GM23248 (cell line): ENCODE measurements at regions not wholly inside any gene's neighbourhood (a gene's known extent, or its start where the extent isn't known, plus 50 kb on each side); places are given as distances from the start of the nearest gene placed in this dataset.

Source experiments
- DNase-seq: peaks from one replicate; pipeline ENCODE4 v3.0.0-alpha.2; 2015
- H2AFZ ChIP-seq: fragments of 200-600 bp; sonication (generic); 2 replicates; pipeline ENCODE4 v1.6.1; 2016; ENCODE audit warnings: antibody characterized with exemption
- H3F3A ChIP-seq: fragments of 200-600 bp; sonication (generic); 2 replicates; pipeline ENCODE4 v1.6.1; 2016; ENCODE audit warnings: mild to moderate bottlenecking, antibody characterized with exemption, mixed run types; ENCODE audit not compliant: insufficient read depth
- H3K27ac ChIP-seq: fragments of 200-600 bp; sonication (generic); 2 replicates; pipeline ENCODE4 v1.5.1; 2016; ENCODE audit warnings: mild to moderate bottlenecking
- H3K27me3 ChIP-seq: fragments of 200-600 bp; sonication (generic); replicated peaks from 2 replicates; pipeline ENCODE4 v1.6.1; 2016; ENCODE audit warnings: mild to moderate bottlenecking; ENCODE audit not compliant: insufficient read depth
- H3K36me3 ChIP-seq: fragments of 200-600 bp; sonication (generic); 2 replicates; pipeline ENCODE4 v1.6.1; 2016; ENCODE audit warnings: low read depth, mild to moderate bottlenecking
- H3K4me1 ChIP-seq: fragments of 200-600 bp; sonication (generic); 2 replicates; pipeline ENCODE4 v1.6.1; 2016; ENCODE audit warnings: mild to moderate bottlenecking; ENCODE audit not compliant: insufficient read depth
- H3K4me2 ChIP-seq: fragments of 200-600 bp; sonication (generic); one replicate; pipeline ENCODE4 v1.6.1; 2016; ENCODE audit warnings: mild to moderate bottlenecking; ENCODE audit not compliant: unreplicated experiment
- H3K4me3 ChIP-seq: fragments of 200-600 bp; sonication (generic); 2 replicates; pipeline ENCODE4 v1.5.1; 2016; ENCODE audit warnings: mild to moderate bottlenecking
- H3K79me2 ChIP-seq: fragments of 200-600 bp; sonication (generic); 2 replicates; pipeline ENCODE4 v1.6.1; 2016; ENCODE audit warnings: mild to moderate bottlenecking; ENCODE audit not compliant: insufficient read depth
- H3K9ac ChIP-seq: fragments of 200-600 bp; sonication (generic); 2 replicates; pipeline ENCODE4 v1.6.1; 2016; ENCODE audit warnings: mild to moderate bottlenecking
- H3K9me2 ChIP-seq: fragments of 200-600 bp; sonication (generic); 2 replicates; pipeline ENCODE4 v1.6.1; 2016; ENCODE audit warnings: mixed run types, mild to moderate bottlenecking, moderate library complexity; ENCODE audit not compliant: insufficient read depth
- H3K9me3 ChIP-seq: fragments of 200-600 bp; sonication (generic); one replicate; pipeline ENCODE4 v1.6.1; 2017; ENCODE audit warnings: low read depth
- H4K20me1 ChIP-seq: fragments of 200-600 bp; sonication (generic); 2 replicates; pipeline ENCODE4 v1.6.0; 2016; ENCODE audit not compliant: insufficient read depth
- EZH2 ChIP-seq: fragments of 200-600 bp; sonication (generic); IDR thresholded peaks from 2 replicates; pipeline ENCODE4 v1.6.1; 2018; ENCODE audit warnings: antibody characterized with exemption, mild to moderate bottlenecking; ENCODE audit not compliant: insufficient read depth, poor library complexity, severe bottlenecking
- EZH2phosphoT487 ChIP-seq: fragments of 200-600 bp; sonication (generic); IDR thresholded peaks from 2 replicates; pipeline ENCODE4 v1.6.1; 2018; ENCODE audit warnings: antibody characterized with exemption, moderate library complexity, mild to moderate bottlenecking, low read depth; ENCODE audit not compliant: insufficient read depth
- WGBS, 2 experiments: methylation state at CpG; one replicate each; pipeline ENCODE4 v1.1.6; 2015 to 2017; ENCODE audit warnings: low lambda C conversion rate in 2 of 2, low coverage in 1 of 2; ENCODE audit errors: missing lambda C conversion rate in 2 of 2; 5-methylcytosine and 5-hydroxymethylcytosine counted together
- in situ Hi-C: fragments of 300-500 bp; cut with MboI; formaldehyde crosslinking; loops from 2 replicates; pipeline ENCODE4 v1.15.0; 2020

DNA sequence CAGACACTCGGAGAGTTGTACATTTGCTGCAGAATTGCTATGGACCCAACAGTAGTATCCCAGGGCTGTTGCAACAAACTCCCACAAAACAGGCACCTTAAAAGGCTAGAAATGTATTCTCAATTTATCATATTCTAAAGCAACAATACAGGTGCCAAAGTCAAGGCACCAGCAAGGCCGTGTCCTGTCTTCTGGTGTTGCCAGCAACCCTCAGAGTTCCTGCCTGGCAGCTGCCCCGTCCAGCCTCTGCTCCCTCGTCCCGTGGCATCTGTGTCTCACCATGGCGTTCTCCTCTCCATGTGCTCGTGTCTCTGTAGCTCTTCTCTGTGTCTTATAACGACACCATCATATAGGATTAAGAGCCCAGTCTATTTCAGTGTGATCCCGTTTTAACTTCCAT is 67.7 kb upstream of the ARGLU1 start:
- Histone ChIP-seq H3K27me3 (peaks cover 22% of the 10 kb centered on the region; the same call in 1 of the 2 replicates), H3K36me3 (no peaks in the 10 kb centered on the region), H3K9ac (no peak overlapping the region), H3K4me1 (no peaks in the 10 kb centered on the region), H3K4me3 (no peak overlapping the region), H3K79me2 (no peaks in the 10 kb centered on the region), H3K4me2 (no peak overlapping the region), H3K9me3 (no peaks in the 10 kb centered on the region), H3F3A (no peaks in the 10 kb centered on the region), H4K20me1 (no peaks in the 10 kb centered on the region), H2AFZ (no peak overlapping the region), H3K9me2 (no peaks in the 10 kb centered on the region), H3K27ac (no peak overlapping the region)
- DNase-seq: no peak
- in situ Hi-C loops: no loop called here
- no peak for TF ChIP-seq EZH2phosphoT487
- WGBS, 2 experiments: 31 to 34% methylated on average over 9 of the region's 9 CpGs

DNA sequence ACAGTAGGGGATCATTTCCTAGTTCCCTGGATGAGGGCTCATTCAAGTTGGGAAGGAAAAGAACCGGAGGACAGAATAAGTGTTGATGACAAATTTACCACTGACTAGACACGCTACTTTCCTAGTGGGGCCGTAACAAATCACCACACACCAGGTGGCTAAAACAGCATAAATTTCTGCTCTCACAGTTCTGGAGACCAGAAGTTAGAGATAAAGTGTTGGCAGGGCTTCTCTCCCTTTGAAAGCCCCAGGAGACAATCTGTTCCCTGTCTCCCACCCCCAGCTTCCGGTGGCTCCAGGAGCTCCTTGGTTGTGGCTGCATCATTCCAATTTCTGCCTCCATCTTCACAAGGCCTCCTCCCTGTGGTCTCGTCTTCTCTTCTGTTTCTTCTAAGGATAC is 65.4 kb upstream of the ARGLU1 start:
- in situ Hi-C loops: no loop called here
- no peaks in the 10 kb centered on the region for H3F3A ChIP-seq
- no peaks in the 10 kb centered on the region for H3K36me3 ChIP-seq
- no peak overlapping the region for H3K27ac ChIP-seq
- H4K20me1 ChIP-seq: no peaks in the 10 kb centered on the region
- H3K4me1 ChIP-seq: no peaks in the 10 kb centered on the region
- no peak overlapping the region for H2AFZ ChIP-seq
- H3K4me3 ChIP-seq: no peak overlapping the region
- no peak overlapping the region for H3K9ac ChIP-seq
- H3K9me2 ChIP-seq: no peaks in the 10 kb centered on the region
- TF ChIP-seq EZH2: no peak
- no peak for TF ChIP-seq EZH2phosphoT487
- no peak overlapping the region for H3K4me2 ChIP-seq
- 43 to 45% methylated on average over 5 of the region's 5 CpGs for WGBS, 2 experiments
- H3K79me2 ChIP-seq: no peaks in the 10 kb centered on the region
- H3K27me3 ChIP-seq: peaks cover 22% of the 10 kb centered on the region; the same call in 1 of the 2 replicates
- no peaks in the 10 kb centered on the region for H3K9me3 ChIP-seq
- DNase-seq: no peak

DNA sequence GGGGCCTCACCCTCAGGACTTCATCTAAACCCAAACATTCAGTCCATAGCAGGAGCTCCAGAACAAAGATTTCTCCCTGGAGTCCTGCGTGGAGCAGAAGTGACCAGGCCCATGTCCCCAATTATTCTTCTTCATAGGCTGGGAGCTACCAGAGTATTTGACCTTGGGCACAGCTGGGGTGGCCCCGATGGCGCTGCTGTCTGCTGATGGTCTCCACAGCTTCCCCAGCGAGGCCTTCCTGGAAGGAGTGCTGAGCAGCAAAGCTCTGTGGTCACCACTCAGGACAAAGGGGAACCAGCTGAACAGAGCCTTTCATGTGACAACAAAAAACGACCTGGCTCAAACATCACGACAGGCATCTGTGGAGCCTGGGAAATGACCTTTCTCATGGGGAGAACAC is 62.7 kb upstream of the ARGLU1 start:
- Histone ChIP-seq H2AFZ (no peak overlapping the region), H3K27me3 (peaks cover 22% of the 10 kb centered on the region; the same call in 1 of the 2 replicates), H3K9ac (no peak overlapping the region), H3F3A (no peaks in the 10 kb centered on the region), H3K36me3 (no peaks in the 10 kb centered on the region), H3K4me2 (no peak overlapping the region), H3K9me2 (no peaks in the 10 kb centered on the region), H3K4me1 (no peaks in the 10 kb centered on the region), H4K20me1 (no peaks in the 10 kb centered on the region), H3K79me2 (no peaks in the 10 kb centered on the region), H3K9me3 (no peaks in the 10 kb centered on the region), H3K4me3 (no peak overlapping the region), H3K27ac (no peak overlapping the region)
- DNase-seq: no peak
- 48 to 58% methylated on average over 6 of the region's 6 CpGs for WGBS, 2 experiments
- TF ChIP-seq EZH2 (no peak), EZH2phosphoT487 (no peak)
- in situ Hi-C loops: no loop called here

DNA sequence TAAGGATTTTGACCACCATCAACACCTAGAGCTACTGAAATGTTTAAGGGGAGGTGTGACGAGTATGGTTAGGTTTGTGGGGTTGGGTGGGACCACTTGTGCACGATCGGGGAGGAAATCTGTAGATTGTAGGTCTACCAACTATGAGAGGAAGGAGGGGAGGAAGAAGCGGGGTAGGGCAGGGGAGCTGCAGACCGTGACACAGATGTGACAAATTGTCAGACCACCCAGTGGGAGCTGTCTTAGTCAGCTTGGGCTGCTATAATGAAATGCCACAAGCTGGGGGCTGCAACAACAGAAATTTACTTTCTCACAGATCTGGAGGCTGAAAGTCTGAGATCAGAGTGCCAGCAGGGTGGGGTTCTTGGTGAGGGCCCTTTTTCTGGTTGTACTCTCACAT is 62.2 kb upstream of the ARGLU1 start:
- TF ChIP-seq EZH2 (no peak), EZH2phosphoT487 (no peak)
- H3K9me3 ChIP-seq: no peaks in the 10 kb centered on the region
- H3K27me3 ChIP-seq: peaks cover 20% of the 10 kb centered on the region; the same call in 1 of the 2 replicates
- no peak for DNase-seq
- no peaks in the 10 kb centered on the region for H4K20me1 ChIP-seq
- no peak overlapping the region for H2AFZ ChIP-seq
- no peaks in the 10 kb centered on the region for H3F3A ChIP-seq
- 56 to 68% methylated on average over 4 to 5 of the region's 5 CpGs for WGBS, 2 experiments
- no peak overlapping the region for H3K9ac ChIP-seq
- no peak overlapping the region for H3K27ac ChIP-seq
- H3K4me1 ChIP-seq: no peaks in the 10 kb centered on the region
- no peak overlapping the region for H3K4me2 ChIP-seq
- in situ Hi-C loops: no loop called here
- H3K36me3 ChIP-seq: no peaks in the 10 kb centered on the region
- H3K4me3 ChIP-seq: no peak overlapping the region
- no peaks in the 10 kb centered on the region for H3K79me2 ChIP-seq
- H3K9me2 ChIP-seq: no peaks in the 10 kb centered on the region

GRCh38 chr13:106628936-106629659 is 61.2 kb upstream of the ARGLU1 start:
- 37 to 45% methylated on average over 2 of the region's 2 CpGs for whole genome bisulfite sequencing, 2 experiments
- Histone ChIP-seq H3K9me3 (no peaks in the 10 kb centered on the region), H3K4me2 (no peak overlapping the region), H3K79me2 (no peaks in the 10 kb centered on the region), H3K27me3 (peaks cover 14% of the 10 kb centered on the region; the same call in 1 of the 2 replicates), H3K4me3 (no peak overlapping the region), H2AFZ (no peak overlapping the region), H3K9me2 (no peaks in the 10 kb centered on the region), H3K4me1 (no peaks in the 10 kb centered on the region), H3K36me3 (no peaks in the 10 kb centered on the region), H3K27ac (no peak overlapping the region), H3F3A (no peaks in the 10 kb centered on the region), H4K20me1 (no peaks in the 10 kb centered on the region), H3K9ac (no peak overlapping the region)
- no peak for DNase-seq
- in situ Hi-C loops: no loop called here
- TF ChIP-seq EZH2phosphoT487: no peak
- TF ChIP-seq EZH2: no peak
